Activated CD8-positive, alpha-beta memory T cell treated with anti-CD3 and anti-CD28 coated beads, Interleukin-2, amount 10 ng/mL, durations not matched to agents 7 days and 5 days (primary cell): ENCODE measurements at regions not wholly inside any gene's neighbourhood (a gene's known extent, or its start where the extent isn't known, plus 50 kb on each side); places are given as distances from the start of the nearest gene placed in this dataset.

ENCODE experiments used
- ATAC-seq: fragments of 150-1000 bp; cut with Tn5 transposase; one replicate; pipeline ENCODE4 v1.10.0; 2021; ENCODE audit warnings: moderate library complexity
- CTCF ChIA-PET: fragments of 350-600 bp; sonication (Branson Sonifier 250); formaldehyde crosslinking; loops from one replicate; lab custom pipeline; 2021; ENCODE audit warnings: antibody characterized with exemption; lab: Charles Lee
- DNase-seq: peaks from one replicate; pipeline ENCODE4 v3.0.0-alpha.2; 2020
- H3K27ac Mint-ChIP-seq: one replicate; pipeline ENCODE4 v1.8.0; 2021; ENCODE audit warnings: mild to moderate bottlenecking, mixed read lengths
- H3K27me3 Mint-ChIP-seq: one replicate; pipeline ENCODE4 v1.8.0; 2021; ENCODE audit warnings: mixed read lengths
- H3K36me3 Mint-ChIP-seq: one replicate; pipeline ENCODE4 v1.8.0; 2021; ENCODE audit warnings: mild to moderate bottlenecking, mixed read lengths
- H3K4me1 Mint-ChIP-seq: one replicate; pipeline ENCODE4 v1.8.0; 2021; ENCODE audit warnings: mixed read lengths
- H3K4me3 Mint-ChIP-seq: one replicate; pipeline ENCODE4 v1.8.0; 2021; ENCODE audit warnings: mild to moderate bottlenecking, moderate library complexity, mixed read lengths
- H3K9me3 Mint-ChIP-seq: one replicate; pipeline ENCODE4 v1.8.0; 2022; ENCODE audit warnings: low read depth, mixed read lengths

GRCh38 chr7:79862447-79863210, 272.0 kb upstream of the GNAI1 start:
- DNase-seq = no peak
- CTCF ChIA-PET = no interaction called here
- Mint-ChIP-seq H3K27ac (no peak overlapping the region), H3K36me3 (no peaks in the 10 kb centered on the region), H3K27me3 (no peaks in the 10 kb centered on the region), H3K4me3 (no peak overlapping the region), H3K9me3 (peaks cover 6% of the 10 kb centered on the region), H3K4me1 (no peaks in the 10 kb centered on the region)
- no peak for ATAC-seq

GRCh38 chr7:79855172-79855571, 279.5 kb upstream of the GNAI1 start:
- Mint-ChIP-seq H3K4me3 (no peak overlapping the region), H3K36me3 (no peaks in the 10 kb centered on the region), H3K27ac (no peak overlapping the region), H3K4me1 (no peaks in the 10 kb centered on the region), H3K9me3 (peaks cover 13% of the 10 kb centered on the region), H3K27me3 (no peaks in the 10 kb centered on the region)
- DNase-seq = no peak
- CTCF ChIA-PET = no interaction called here
- no peak for ATAC-seq

GRCh38 chr7:79854621-79855020, 280.0 kb upstream of the GNAI1 start:
- Mint-ChIP-seq H3K36me3 (no peaks in the 10 kb centered on the region), H3K27me3 (no peaks in the 10 kb centered on the region), H3K9me3 (peaks cover 9% of the 10 kb centered on the region), H3K4me1 (no peaks in the 10 kb centered on the region), H3K4me3 (no peak overlapping the region), H3K27ac (no peak overlapping the region)
- CTCF ChIA-PET = no interaction called here
- no peak for DNase-seq
- no peak for ATAC-seq

- no peaks in the 10 kb centered on the region for H3K4me1 Mint-ChIP-seq
- no peak overlapping the region for H3K27ac Mint-ChIP-seq
- H3K4me3 Mint-ChIP-seq = no peak overlapping the region
- DNase-seq (no peak), ATAC-seq (no peak)
- no peaks in the 10 kb centered on the region for H3K27me3 Mint-ChIP-seq
- CTCF ChIA-PET = no interaction called here
- H3K9me3 Mint-ChIP-seq = no peaks in the 10 kb centered on the region
- no peaks in the 10 kb centered on the region for H3K36me3 Mint-ChIP-seq
Observed at GRCh38 chr7:79837915-79838314, 296.7 kb upstream of the GNAI1 start.

- DNase-seq (no peak), ATAC-seq (no peak)
- Mint-ChIP-seq H3K27me3 (no peaks in the 10 kb centered on the region), H3K9me3 (no peaks in the 10 kb centered on the region), H3K27ac (no peak overlapping the region), H3K36me3 (no peaks in the 10 kb centered on the region), H3K4me3 (no peak overlapping the region), H3K4me1 (no peaks in the 10 kb centered on the region)
- CTCF ChIA-PET = no interaction called here
Observed at GRCh38 chr7:79833616-79834015, 301.0 kb upstream of the GNAI1 start.

GRCh38 chr7:79828866-79829265, 305.8 kb upstream of the GNAI1 start:
- peaks cover 7% of the 10 kb centered on the region for H3K9me3 Mint-ChIP-seq
- DNase-seq = no peak
- H3K36me3 Mint-ChIP-seq = no peaks in the 10 kb centered on the region
- no peak for ATAC-seq
- no peak overlapping the region for H3K27ac Mint-ChIP-seq
- no peaks in the 10 kb centered on the region for H3K4me1 Mint-ChIP-seq
- no peaks in the 10 kb centered on the region for H3K27me3 Mint-ChIP-seq
- CTCF ChIA-PET = no interaction called here
- no peak overlapping the region for H3K4me3 Mint-ChIP-seq

- H3K9me3 Mint-ChIP-seq = peaks cover 7% of the 10 kb centered on the region
- H3K27me3 Mint-ChIP-seq = no peaks in the 10 kb centered on the region
- no peak overlapping the region for H3K27ac Mint-ChIP-seq
- H3K4me1 Mint-ChIP-seq = no peaks in the 10 kb centered on the region
- CTCF ChIA-PET = no interaction called here
- H3K4me3 Mint-ChIP-seq = no peak overlapping the region
- DNase-seq = no peak
- no peak for ATAC-seq
- no peaks in the 10 kb centered on the region for H3K36me3 Mint-ChIP-seq
Observed at GRCh38 chr7:79823246-79823951, 311.2 kb upstream of the GNAI1 start.

- Mint-ChIP-seq H3K27me3 (no peaks in the 10 kb centered on the region), H3K4me3 (no peak overlapping the region), H3K27ac (no peak overlapping the region), H3K36me3 (no peaks in the 10 kb centered on the region), H3K9me3 (peaks cover 7% of the 10 kb centered on the region), H3K4me1 (no peaks in the 10 kb centered on the region)
- no peak for DNase-seq
- CTCF ChIA-PET = no interaction called here
- ATAC-seq = no peak
Observed at GRCh38 chr7:79822620-79823240, 311.9 kb upstream of the GNAI1 start.

- no peak for ATAC-seq
- H3K9me3 Mint-ChIP-seq = no peaks in the 10 kb centered on the region
- DNase-seq = no peak
- no peak overlapping the region for H3K27ac Mint-ChIP-seq
- no peaks in the 10 kb centered on the region for H3K27me3 Mint-ChIP-seq
- no peaks in the 10 kb centered on the region for H3K4me1 Mint-ChIP-seq
- H3K4me3 Mint-ChIP-seq = no peak overlapping the region
- CTCF ChIA-PET = no interaction called here
- no peaks in the 10 kb centered on the region for H3K36me3 Mint-ChIP-seq
Observed at GRCh38 chr7:79820387-79820786, 314.2 kb upstream of the GNAI1 start.

GRCh38 chr7:79810916-79811315, 323.7 kb upstream of the GNAI1 start:
- peaks cover 8% of the 10 kb centered on the region for H3K9me3 Mint-ChIP-seq
- ATAC-seq (no peak), DNase-seq (no peak)
- H3K27me3 Mint-ChIP-seq = no peaks in the 10 kb centered on the region
- H3K4me1 Mint-ChIP-seq = no peaks in the 10 kb centered on the region
- H3K36me3 Mint-ChIP-seq = no peaks in the 10 kb centered on the region
- H3K4me3 Mint-ChIP-seq = no peak overlapping the region
- CTCF ChIA-PET = no interaction called here
- no peak overlapping the region for H3K27ac Mint-ChIP-seq

- Mint-ChIP-seq H3K9me3 (peaks cover 4% of the 10 kb centered on the region), H3K36me3 (no peaks in the 10 kb centered on the region), H3K4me3 (no peak overlapping the region), H3K4me1 (no peaks in the 10 kb centered on the region), H3K27ac (no peak overlapping the region), H3K27me3 (no peaks in the 10 kb centered on the region)
- CTCF ChIA-PET = no interaction called here
- DNase-seq (no peak), ATAC-seq (no peak)
Observed at GRCh38 chr7:79806161-79806734, 328.4 kb upstream of the GNAI1 start.

- Mint-ChIP-seq H3K4me3 (no peak overlapping the region), H3K9me3 (peaks cover 2% of the 10 kb centered on the region), H3K27ac (no peak overlapping the region), H3K27me3 (no peaks in the 10 kb centered on the region), H3K4me1 (no peaks in the 10 kb centered on the region), H3K36me3 (no peaks in the 10 kb centered on the region)
- DNase-seq (no peak), ATAC-seq (no peak)
- CTCF ChIA-PET = no interaction called here
Observed at GRCh38 chr7:79790656-79791262, 337.3 kb upstream of the MAGI2 start.

GRCh38 chr7:79789584-79790345, 336.3 kb upstream of the MAGI2 start:
- no peaks in the 10 kb centered on the region for H3K27me3 Mint-ChIP-seq
- no peak overlapping the region for H3K27ac Mint-ChIP-seq
- H3K4me1 Mint-ChIP-seq = no peaks in the 10 kb centered on the region
- ATAC-seq = no peak
- H3K36me3 Mint-ChIP-seq = no peaks in the 10 kb centered on the region
- H3K4me3 Mint-ChIP-seq = no peak overlapping the region
- peaks cover 2% of the 10 kb centered on the region for H3K9me3 Mint-ChIP-seq
- CTCF ChIA-PET = no interaction called here
- DNase-seq = no peak
